CD4-positive, alpha-beta T cell (primary cell): ENCODE measurements at regions not wholly inside any gene's neighbourhood (a gene's known extent, or its start where the extent isn't known, plus 50 kb on each side); places are given as distances from the start of the nearest gene placed in this dataset.

ENCODE experiments used
- ATAC-seq: fragments of 200-7000 bp; cut with Tn5 transposase; one replicate; pipeline ENCODE4 v1.10.0; 2022; ENCODE audit warnings: mild to moderate bottlenecking; ENCODE audit not compliant: poor library complexity
- CTCF ChIA-PET: fragments of 350-600 bp; sonication (Branson Sonifier 250); formaldehyde crosslinking; loops from one replicate; lab custom pipeline; 2021; ENCODE audit warnings: antibody characterized with exemption, inconsistent platforms; lab: Charles Lee
- POLR2A ChIA-PET: fragments of 350-600 bp; sonication (Branson Sonifier 250); formaldehyde crosslinking; loops from one replicate; lab custom pipeline; 2021; ENCODE audit warnings: antibody characterized with exemption, inconsistent platforms; lab: Charles Lee
- DNase-seq, 14 experiments: peaks; one replicate each; pipeline ENCODE4 v3.0.0-alpha.2; 2013 to 2020; ENCODE audit warnings: mixed read lengths in 2 of 14
- H3K27ac ChIP-seq, 2 donors: one replicate each; pipeline versions ENCODE4 v1.5.1 to v1.7.0; 2013; ENCODE audit warnings: low read length in 2 of 2, low read depth in 1 of 2, mild to moderate bottlenecking in 1 of 2
- H3K27me3 ChIP-seq, 2 experiments: 1 replicate in 1 of 2; 2 replicates in 1 of 2; pipeline versions ENCODE4 v1.6.1 to v1.7.0; 2013; ENCODE audit warnings: low read length in 2 of 2, control low read depth in 1 of 2, mild to moderate bottlenecking in 1 of 2, moderate library complexity in 1 of 2; ENCODE audit not compliant: insufficient read depth in 2 of 2, control insufficient read depth in 1 of 2
- H3K36me3 ChIP-seq: one replicate; pipeline ENCODE4 v1.6.1; 2013; ENCODE audit warnings: low read length, control low read depth; ENCODE audit not compliant: insufficient read depth
- H3K4me1 ChIP-seq: one replicate; pipeline ENCODE4 v1.6.1; 2013; ENCODE audit warnings: low read length, control low read depth; ENCODE audit not compliant: insufficient read depth
- H3K4me3 ChIP-seq: one replicate; pipeline ENCODE4 v1.5.1; 2013; ENCODE audit warnings: mild to moderate bottlenecking, low read length, moderate library complexity
- H3K9me3 ChIP-seq, 2 experiments: 1 replicate in 1 of 2; 2 replicates in 1 of 2; pipeline versions ENCODE4 v1.6.1 to v1.7.0; 2013; ENCODE audit warnings: low read length in 2 of 2, mild to moderate bottlenecking in 2 of 2, control low read depth in 1 of 2, moderate library complexity in 1 of 2; ENCODE audit not compliant: control insufficient read depth in 1 of 2, insufficient read depth in 1 of 2
- H3K27ac Mint-ChIP-seq: one replicate; pipeline ENCODE4 v1.8.0; 2020; ENCODE audit warnings: mixed read lengths
- H3K27me3 Mint-ChIP-seq: one replicate; pipeline ENCODE4 v1.8.0; 2021; ENCODE audit warnings: mixed read lengths
- H3K36me3 Mint-ChIP-seq: one replicate; pipeline ENCODE4 v1.8.0; 2021; ENCODE audit warnings: low read depth, mixed read lengths
- H3K4me1 Mint-ChIP-seq: one replicate; pipeline ENCODE4 v1.8.0; 2021; ENCODE audit warnings: low read depth, mixed read lengths
- H3K4me3 Mint-ChIP-seq: one replicate; pipeline ENCODE4 v1.8.0; 2020; ENCODE audit warnings: mild to moderate bottlenecking, mixed read lengths
- H3K9me3 Mint-ChIP-seq: one replicate; pipeline ENCODE4 v1.8.0; 2020; ENCODE audit warnings: mixed read lengths
- intact Hi-C, 2 experiments: fragments of 100-400 bp; cut with DNase I in 1 of 2; cut with micrococcal nuclease in 1 of 2; formaldehyde crosslinking; loops; one replicate each; pipeline versions ENCODE4 v1.15.1 to v1.9.0; 2023 to 2025; cut with DNase I, micrococcal nuclease
- TF ChIP-seq, protein P1 (sequence below): fragments of 200-600 bp; IDR thresholded peaks from one replicate; pipeline ENCODE4 v1.8.0; 2022; ENCODE audit warnings: antibody characterized with exemption, mild to moderate bottlenecking

DNA sequence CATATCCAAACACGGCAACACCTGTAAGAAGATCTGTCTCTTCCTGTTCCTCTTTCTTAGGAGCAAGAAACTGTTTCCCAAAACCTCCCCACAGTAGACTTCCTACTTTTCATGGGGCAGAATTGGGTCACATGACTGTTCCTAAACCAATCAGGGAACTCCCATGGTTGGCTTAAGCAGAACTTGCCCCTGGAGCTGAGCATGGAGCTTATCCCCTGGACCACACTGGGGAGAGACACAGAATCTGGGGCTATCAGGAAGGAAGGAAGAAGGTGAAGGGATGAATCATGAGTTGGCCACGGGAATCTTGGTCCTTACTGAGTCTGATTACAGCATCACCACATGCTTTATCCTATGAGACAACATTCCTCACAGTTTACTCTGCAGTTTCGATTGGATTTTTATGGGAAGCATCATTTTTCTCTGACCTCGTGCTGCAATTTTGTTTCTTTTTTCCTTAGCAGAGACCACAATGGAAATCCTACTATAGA, 81.8 kb downstream of the CDC7 start:
- CTCF ChIA-PET, result no interaction called here
- H3K36me3 Mint-ChIP-seq, result no peaks in the 10 kb centered on the region
- intact Hi-C loops, result loop anchor here in 1 of 2 experiments (5.0 kb wide), 1 partner anchor 35 kb away; no protein-coding TSS in a partner anchor
- H3K27me3 Mint-ChIP-seq, result no peaks in the 10 kb centered on the region
- Histone ChIP-seq H3K4me1 (no peaks in the 10 kb centered on the region), H3K27ac (no peak overlapping the region), H3K27me3 (no peaks in the 10 kb centered on the region), H3K9me3 (no peaks in the 10 kb centered on the region), H3K4me3 (no peak overlapping the region), H3K36me3 (no peaks in the 10 kb centered on the region)
- H3K4me1 Mint-ChIP-seq, result peaks cover 5% of the 10 kb centered on the region
- H3K27ac Mint-ChIP-seq, result no peak overlapping the region
- TF ChIP-seq, protein P1, sequence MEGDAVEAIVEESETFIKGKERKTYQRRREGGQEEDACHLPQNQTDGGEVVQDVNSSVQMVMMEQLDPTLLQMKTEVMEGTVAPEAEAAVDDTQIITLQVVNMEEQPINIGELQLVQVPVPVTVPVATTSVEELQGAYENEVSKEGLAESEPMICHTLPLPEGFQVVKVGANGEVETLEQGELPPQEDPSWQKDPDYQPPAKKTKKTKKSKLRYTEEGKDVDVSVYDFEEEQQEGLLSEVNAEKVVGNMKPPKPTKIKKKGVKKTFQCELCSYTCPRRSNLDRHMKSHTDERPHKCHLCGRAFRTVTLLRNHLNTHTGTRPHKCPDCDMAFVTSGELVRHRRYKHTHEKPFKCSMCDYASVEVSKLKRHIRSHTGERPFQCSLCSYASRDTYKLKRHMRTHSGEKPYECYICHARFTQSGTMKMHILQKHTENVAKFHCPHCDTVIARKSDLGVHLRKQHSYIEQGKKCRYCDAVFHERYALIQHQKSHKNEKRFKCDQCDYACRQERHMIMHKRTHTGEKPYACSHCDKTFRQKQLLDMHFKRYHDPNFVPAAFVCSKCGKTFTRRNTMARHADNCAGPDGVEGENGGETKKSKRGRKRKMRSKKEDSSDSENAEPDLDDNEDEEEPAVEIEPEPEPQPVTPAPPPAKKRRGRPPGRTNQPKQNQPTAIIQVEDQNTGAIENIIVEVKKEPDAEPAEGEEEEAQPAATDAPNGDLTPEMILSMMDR, result no peak
- no peak overlapping the region for H3K4me3 Mint-ChIP-seq
- POLR2A ChIA-PET, result no interaction called here
- H3K9me3 Mint-ChIP-seq, result no peaks in the 10 kb centered on the region
- no peak for ATAC-seq
- no peak for DNase-seq

DNA sequence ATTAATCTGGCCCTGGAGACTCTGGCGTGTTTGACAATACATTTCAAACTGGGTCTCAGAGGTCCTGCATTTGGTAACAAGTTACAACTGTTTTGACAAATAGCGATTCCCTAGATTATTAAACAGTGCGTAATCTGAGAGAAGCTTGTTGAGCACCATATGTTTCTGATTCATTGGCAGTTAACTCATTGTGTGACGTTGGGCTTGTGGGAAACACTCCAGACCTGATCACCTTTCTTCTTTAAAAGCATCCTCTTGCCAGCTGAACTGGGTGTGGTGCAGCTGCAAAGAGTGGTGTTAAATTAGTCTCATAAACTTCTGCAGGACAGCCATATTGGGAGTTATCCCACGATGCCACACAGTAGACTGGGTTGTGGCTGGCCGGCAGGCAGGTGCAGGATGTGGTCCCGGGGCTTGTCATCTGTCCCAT, 82.7 kb downstream of the CDC7 start:
- Histone ChIP-seq H3K27me3 (no peaks in the 10 kb centered on the region), H3K36me3 (no peaks in the 10 kb centered on the region), H3K4me3 (no peak overlapping the region), H3K9me3 (no peaks in the 10 kb centered on the region), H3K4me1 (no peaks in the 10 kb centered on the region), H3K27ac (no peak overlapping the region)
- no peak for DNase-seq
- no peak overlapping the region for H3K4me3 Mint-ChIP-seq
- H3K4me1 Mint-ChIP-seq, result peaks cover 5% of the 10 kb centered on the region
- ChIA-PET POLR2A (no interaction called here), CTCF (no interaction called here)
- TF ChIP-seq, protein P1, result no peak
- no peaks in the 10 kb centered on the region for H3K27me3 Mint-ChIP-seq
- no peaks in the 10 kb centered on the region for H3K9me3 Mint-ChIP-seq
- no peak for ATAC-seq
- no peaks in the 10 kb centered on the region for H3K36me3 Mint-ChIP-seq
- intact Hi-C loops, result loop anchor here in 1 of 2 experiments (5.0 kb wide), 1 partner anchor 36 kb away; no protein-coding TSS in a partner anchor
- no peak overlapping the region for H3K27ac Mint-ChIP-seq

DNA sequence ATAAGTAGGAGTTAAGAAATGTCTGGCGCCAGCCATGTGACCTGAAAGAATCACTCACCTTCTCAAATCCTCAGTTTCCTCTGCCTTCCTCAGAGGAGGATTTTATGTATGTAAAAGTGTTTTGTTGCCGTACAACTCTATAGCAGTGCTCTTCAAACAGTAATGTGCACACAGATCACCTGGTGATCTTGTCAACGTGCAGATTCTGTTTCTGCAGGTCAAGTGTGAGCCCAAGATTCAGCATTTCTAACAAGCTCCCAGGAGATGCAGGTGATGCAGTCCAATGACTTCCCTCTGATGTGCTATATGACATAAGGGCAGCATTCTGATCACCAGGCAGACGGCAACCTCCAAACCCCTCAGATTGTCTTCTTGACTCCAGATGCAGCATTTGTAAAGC, 83.7 kb downstream of the CDC7 start:
- TF ChIP-seq, protein P1, result no peak

More for the DNA sequence above, 83.7 kb downstream of the CDC7 start:
- no peak for ATAC-seq
- Histone ChIP-seq H3K9me3 (no peaks in the 10 kb centered on the region), H3K4me3 (no peak overlapping the region), H3K36me3 (no peaks in the 10 kb centered on the region), H3K27ac (no peak overlapping the region), H3K27me3 (no peaks in the 10 kb centered on the region), H3K4me1 (no peaks in the 10 kb centered on the region)
- H3K27me3 Mint-ChIP-seq, result no peaks in the 10 kb centered on the region
- ChIA-PET POLR2A (no interaction called here), CTCF (no interaction called here)
- intact Hi-C loops, result loop anchor here in 1 of 2 experiments (5.0 kb wide), 1 partner anchor 37 kb away; no protein-coding TSS in a partner anchor
- H3K4me3 Mint-ChIP-seq, result no peak overlapping the region
- no peak for DNase-seq
- H3K9me3 Mint-ChIP-seq, result no peaks in the 10 kb centered on the region
- H3K27ac Mint-ChIP-seq, result no peak overlapping the region
- H3K4me1 Mint-ChIP-seq, result peaks cover 5% of the 10 kb centered on the region
- H3K36me3 Mint-ChIP-seq, result no peaks in the 10 kb centered on the region
